ENCODE measurements at regions not wholly inside any gene's neighbourhood (a gene's known extent, or its start where the extent isn't known, plus 50 kb on each side); places are given as distances from the start of the nearest gene placed in this dataset.

- in situ Hi-C loops (cut with HindIII; ENCODE audit: low pct_unique_long_range_greater_than_20kb, low sequenced_read_pairs), result no loop called here
- no peak for ATAC-seq
- ChIA-PET POLR2A (no interaction called here), CTCF (no interaction called here)
- no peaks in the 10 kb centered on the region; the same call in 1 of the 2 replicates for H3K27me3 ChIP-seq (ENCODE audit: control insufficient read depth, insufficient read depth, low read length)
- no TSS peak for BruUV-seq (replicated peaks)
- no peak overlapping the region for H3K4me3 ChIP-seq (ENCODE audit: low read depth in 2 of 2, low read length in 2 of 2)
- no peaks in the 10 kb centered on the region for H3K9me3 ChIP-seq (ENCODE audit: control insufficient read depth, insufficient read depth, low read depth, low read length)
- TF ChIP-seq, protein P1, sequence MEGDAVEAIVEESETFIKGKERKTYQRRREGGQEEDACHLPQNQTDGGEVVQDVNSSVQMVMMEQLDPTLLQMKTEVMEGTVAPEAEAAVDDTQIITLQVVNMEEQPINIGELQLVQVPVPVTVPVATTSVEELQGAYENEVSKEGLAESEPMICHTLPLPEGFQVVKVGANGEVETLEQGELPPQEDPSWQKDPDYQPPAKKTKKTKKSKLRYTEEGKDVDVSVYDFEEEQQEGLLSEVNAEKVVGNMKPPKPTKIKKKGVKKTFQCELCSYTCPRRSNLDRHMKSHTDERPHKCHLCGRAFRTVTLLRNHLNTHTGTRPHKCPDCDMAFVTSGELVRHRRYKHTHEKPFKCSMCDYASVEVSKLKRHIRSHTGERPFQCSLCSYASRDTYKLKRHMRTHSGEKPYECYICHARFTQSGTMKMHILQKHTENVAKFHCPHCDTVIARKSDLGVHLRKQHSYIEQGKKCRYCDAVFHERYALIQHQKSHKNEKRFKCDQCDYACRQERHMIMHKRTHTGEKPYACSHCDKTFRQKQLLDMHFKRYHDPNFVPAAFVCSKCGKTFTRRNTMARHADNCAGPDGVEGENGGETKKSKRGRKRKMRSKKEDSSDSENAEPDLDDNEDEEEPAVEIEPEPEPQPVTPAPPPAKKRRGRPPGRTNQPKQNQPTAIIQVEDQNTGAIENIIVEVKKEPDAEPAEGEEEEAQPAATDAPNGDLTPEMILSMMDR (IDR thresholded peaks at IDR 0.05), result no peak
- H3K4me1 ChIP-seq (ENCODE audit: control insufficient read depth, insufficient read depth, low read length), result no peaks in the 10 kb centered on the region
- H3K27ac ChIP-seq (ENCODE audit: low read length), result no peak overlapping the region
- H3K36me3 ChIP-seq (ENCODE audit: control insufficient read depth, insufficient read depth, low read length), result no peaks in the 10 kb centered on the region
- DNase-seq (ENCODE audit: low read depth, low spot score), result no peak
- intact Hi-C loops (cut with micrococcal nuclease; ENCODE audit: unreplicated experiment), result no loop called here
Observed at GRCh38 chr6:28008053-28008452, 51.0 kb downstream of the OR2B6 start.

DNA sequence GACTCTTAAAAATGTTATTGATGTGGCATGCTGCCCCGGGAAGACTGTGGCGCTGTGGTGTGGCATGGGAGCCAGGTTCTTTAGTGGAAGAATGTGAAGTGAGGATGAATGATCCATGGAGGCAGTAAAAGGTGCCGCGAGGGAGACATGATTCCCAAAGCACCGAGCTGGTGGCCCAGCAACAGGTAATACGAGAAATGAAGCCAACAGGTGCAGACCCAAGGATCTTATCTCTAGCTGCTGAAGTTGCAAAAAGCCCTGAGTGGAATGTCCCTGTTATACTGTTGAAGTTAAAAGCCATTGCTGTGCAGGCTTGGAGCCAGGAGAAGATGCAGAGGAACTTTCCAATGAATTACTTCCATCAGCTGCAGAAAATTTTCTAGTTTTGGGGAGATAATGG lies 53.5 kb downstream of the OR2B6 start:
- no peaks in the 10 kb centered on the region for H3K4me1 ChIP-seq (ENCODE audit: control insufficient read depth, insufficient read depth, low read length)
- TF ChIP-seq POLR2AphosphoS5 (IDR thresholded peaks at IDR 0.05; ENCODE audit: low read depth, low read length) (no peak), TCF7L2 (IDR thresholded peaks at IDR 0.05; ENCODE audit: low read depth, low read length) (no peak), SIN3A (IDR thresholded peaks at IDR 0.05; ENCODE audit: borderline replicate concordance, insufficient read depth, low read depth, low read length) (no peak)
- TF ChIP-seq, protein P1 (IDR thresholded peaks at IDR 0.05), result no peak
- TF ChIP-seq, protein P2, sequence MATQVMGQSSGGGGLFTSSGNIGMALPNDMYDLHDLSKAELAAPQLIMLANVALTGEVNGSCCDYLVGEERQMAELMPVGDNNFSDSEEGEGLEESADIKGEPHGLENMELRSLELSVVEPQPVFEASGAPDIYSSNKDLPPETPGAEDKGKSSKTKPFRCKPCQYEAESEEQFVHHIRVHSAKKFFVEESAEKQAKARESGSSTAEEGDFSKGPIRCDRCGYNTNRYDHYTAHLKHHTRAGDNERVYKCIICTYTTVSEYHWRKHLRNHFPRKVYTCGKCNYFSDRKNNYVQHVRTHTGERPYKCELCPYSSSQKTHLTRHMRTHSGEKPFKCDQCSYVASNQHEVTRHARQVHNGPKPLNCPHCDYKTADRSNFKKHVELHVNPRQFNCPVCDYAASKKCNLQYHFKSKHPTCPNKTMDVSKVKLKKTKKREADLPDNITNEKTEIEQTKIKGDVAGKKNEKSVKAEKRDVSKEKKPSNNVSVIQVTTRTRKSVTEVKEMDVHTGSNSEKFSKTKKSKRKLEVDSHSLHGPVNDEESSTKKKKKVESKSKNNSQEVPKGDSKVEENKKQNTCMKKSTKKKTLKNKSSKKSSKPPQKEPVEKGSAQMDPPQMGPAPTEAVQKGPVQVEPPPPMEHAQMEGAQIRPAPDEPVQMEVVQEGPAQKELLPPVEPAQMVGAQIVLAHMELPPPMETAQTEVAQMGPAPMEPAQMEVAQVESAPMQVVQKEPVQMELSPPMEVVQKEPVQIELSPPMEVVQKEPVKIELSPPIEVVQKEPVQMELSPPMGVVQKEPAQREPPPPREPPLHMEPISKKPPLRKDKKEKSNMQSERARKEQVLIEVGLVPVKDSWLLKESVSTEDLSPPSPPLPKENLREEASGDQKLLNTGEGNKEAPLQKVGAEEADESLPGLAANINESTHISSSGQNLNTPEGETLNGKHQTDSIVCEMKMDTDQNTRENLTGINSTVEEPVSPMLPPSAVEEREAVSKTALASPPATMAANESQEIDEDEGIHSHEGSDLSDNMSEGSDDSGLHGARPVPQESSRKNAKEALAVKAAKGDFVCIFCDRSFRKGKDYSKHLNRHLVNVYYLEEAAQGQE (IDR thresholded peaks at IDR 0.05; ENCODE audit: insufficient read depth in 1 of 2, low read depth in 2 of 2, low read length in 1 of 2), result no peak
- H3K27ac ChIP-seq (ENCODE audit: low read length), result no peak overlapping the region
- intact Hi-C loops (cut with micrococcal nuclease; ENCODE audit: unreplicated experiment) (no loop called here), in situ Hi-C loops (cut with HindIII; ENCODE audit: low pct_unique_long_range_greater_than_20kb, low sequenced_read_pairs) (no loop called here)
- no TSS peak for BruUV-seq (replicated peaks)
- no peak overlapping the region for H3K4me3 ChIP-seq (ENCODE audit: low read depth in 2 of 2, low read length in 2 of 2)
- H3K36me3 ChIP-seq (ENCODE audit: control insufficient read depth, insufficient read depth, low read length), result no peaks in the 10 kb centered on the region
- POLR2A ChIA-PET, result interaction anchor here (0.6 kb wide), 1 partner anchor 145 kb away, joined by 3 read pairs; a partner anchor contains a TSS
- CTCF ChIA-PET, result no interaction called here
- H3K9me3 ChIP-seq (ENCODE audit: control insufficient read depth, insufficient read depth, low read depth, low read length), result no peaks in the 10 kb centered on the region
- DNase-seq (ENCODE audit: low read depth, low spot score) (no peak), ATAC-seq (no peak)
- peaks cover 5% of the 10 kb centered on the region; the same call in 1 of the 2 replicates for H3K27me3 ChIP-seq (ENCODE audit: control insufficient read depth, insufficient read depth, low read length)

Measured in Panc1 (cell line).